Gastrocnemius medialis (tissue), 4 donors: ENCODE measurements at regions not wholly inside any gene's neighbourhood (a gene's known extent, or its start where the extent isn't known, plus 50 kb on each side); places are given as distances from the start of the nearest gene placed in this dataset.

ENCODE experiments used
- POLR2A ChIP-seq, 2 donors: fragments of 450-650 bp; IDR thresholded peaks; one replicate each; pipeline ENCODE4 v1.6.1; 2017; ENCODE audit warnings: antibody characterized with exemption in 2 of 2, mild to moderate bottlenecking in 2 of 2, moderate library complexity in 2 of 2
- TF ChIP-seq, protein P1 (sequence below), 5 experiments: fragments of 450-650 bp in 3 of 5; fragments of 200-600 bp in 2 of 5; sonication (generic) in 2 of 5; IDR thresholded peaks in 4 of 5; conservative IDR thresholded peaks in 1 of 5; 1 replicate in 4 of 5; 2 replicates in 1 of 5; pipeline ENCODE4 v1.5.1; 2016 to 2019; ENCODE audit warnings: antibody characterized with exemption in 5 of 5, mild to moderate bottlenecking in 3 of 5, moderate library complexity in 3 of 5

DNA sequence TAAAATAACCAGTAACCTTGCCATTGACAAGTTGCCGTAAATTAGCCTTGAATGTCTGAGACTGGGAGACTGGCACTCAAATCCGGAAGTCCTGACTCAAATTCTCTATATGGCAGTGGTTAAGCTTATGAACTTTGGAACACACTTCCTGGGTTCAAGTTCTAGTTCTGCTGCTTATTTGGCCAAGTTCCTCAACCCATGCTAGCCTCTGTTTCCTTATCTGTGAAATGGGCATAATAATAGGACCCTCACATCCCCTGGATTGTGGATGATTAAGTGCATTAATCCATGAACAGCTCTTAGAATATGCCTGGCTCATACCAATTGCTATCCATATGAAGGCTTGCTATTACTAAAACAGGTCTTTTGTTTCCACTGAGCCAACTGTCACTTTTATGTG is 311.5 kb downstream of the EDEM1 start:
- TF ChIP-seq, protein P1, sequence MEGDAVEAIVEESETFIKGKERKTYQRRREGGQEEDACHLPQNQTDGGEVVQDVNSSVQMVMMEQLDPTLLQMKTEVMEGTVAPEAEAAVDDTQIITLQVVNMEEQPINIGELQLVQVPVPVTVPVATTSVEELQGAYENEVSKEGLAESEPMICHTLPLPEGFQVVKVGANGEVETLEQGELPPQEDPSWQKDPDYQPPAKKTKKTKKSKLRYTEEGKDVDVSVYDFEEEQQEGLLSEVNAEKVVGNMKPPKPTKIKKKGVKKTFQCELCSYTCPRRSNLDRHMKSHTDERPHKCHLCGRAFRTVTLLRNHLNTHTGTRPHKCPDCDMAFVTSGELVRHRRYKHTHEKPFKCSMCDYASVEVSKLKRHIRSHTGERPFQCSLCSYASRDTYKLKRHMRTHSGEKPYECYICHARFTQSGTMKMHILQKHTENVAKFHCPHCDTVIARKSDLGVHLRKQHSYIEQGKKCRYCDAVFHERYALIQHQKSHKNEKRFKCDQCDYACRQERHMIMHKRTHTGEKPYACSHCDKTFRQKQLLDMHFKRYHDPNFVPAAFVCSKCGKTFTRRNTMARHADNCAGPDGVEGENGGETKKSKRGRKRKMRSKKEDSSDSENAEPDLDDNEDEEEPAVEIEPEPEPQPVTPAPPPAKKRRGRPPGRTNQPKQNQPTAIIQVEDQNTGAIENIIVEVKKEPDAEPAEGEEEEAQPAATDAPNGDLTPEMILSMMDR (IDR thresholded peaks at IDR 0.05 in 4 of 5, conservative IDR thresholded peaks at IDR 0.05 in 1 of 5), result no peak
- TF ChIP-seq POLR2A (IDR thresholded peaks at IDR 0.05), result no peak
